H9 (cell line): ENCODE measurements at regions not wholly inside any gene's neighbourhood (a gene's known extent, or its start where the extent isn't known, plus 50 kb on each side); places are given as distances from the start of the nearest gene placed in this dataset.

Source experiments
- DNase-seq: peaks from one replicate; pipeline ENCODE4 v3.0.0-alpha.2; 2017
- H2AFZ ChIP-seq: one replicate; pipeline ENCODE4 v1.6.1; 2013; ENCODE audit warnings: mild to moderate bottlenecking, low read length, control low read depth, moderate library complexity
- H2AK5ac ChIP-seq: 2 replicates; pipeline ENCODE4 v1.6.1; 2013; ENCODE audit warnings: low read length, control low read depth, mixed read lengths; ENCODE audit not compliant: insufficient read length
- H2BK120ac ChIP-seq: one replicate; pipeline ENCODE4 v1.6.1; 2013; ENCODE audit warnings: low read depth, mild to moderate bottlenecking, low read length, control low read depth, inconsistent platforms; ENCODE audit not compliant: poor library complexity, severe bottlenecking
- H2BK12ac ChIP-seq: 2 replicates; pipeline ENCODE4 v1.6.1; 2013; ENCODE audit warnings: low read length, control low read depth, mixed read lengths, low read depth; ENCODE audit not compliant: insufficient read length
- H2BK15ac ChIP-seq: 2 replicates; pipeline ENCODE4 v1.6.1; 2013; ENCODE audit warnings: low read depth, low read length, control low read depth
- H2BK20ac ChIP-seq: one replicate; pipeline ENCODE4 v1.6.1; 2013; ENCODE audit warnings: low read depth, mild to moderate bottlenecking, low read length, control low read depth, inconsistent platforms; ENCODE audit not compliant: poor library complexity, severe bottlenecking
- H2BK5ac ChIP-seq: 2 replicates; pipeline ENCODE4 v1.6.1; 2013; ENCODE audit warnings: low read length, control low read depth, mixed read lengths; ENCODE audit not compliant: insufficient read length
- H3K14ac ChIP-seq: 2 replicates; pipeline ENCODE4 v1.6.1; 2013; ENCODE audit warnings: low read length, control low read depth; ENCODE audit not compliant: insufficient read depth
- H3K18ac ChIP-seq: 2 replicates; pipeline ENCODE4 v1.6.1; 2013; ENCODE audit warnings: low read depth, mild to moderate bottlenecking, mixed read lengths, low read length, control low read depth; ENCODE audit not compliant: insufficient read length
- H3K23ac ChIP-seq: 2 replicates; pipeline ENCODE4 v1.6.1; 2013; ENCODE audit warnings: low read length, control low read depth, mixed read lengths, low read depth; ENCODE audit not compliant: insufficient read length
- H3K23me2 ChIP-seq: 2 replicates; pipeline ENCODE4 v1.6.1; 2013; ENCODE audit warnings: low read depth, mild to moderate bottlenecking, mixed read lengths, low read length, control low read depth; ENCODE audit not compliant: insufficient read length, poor library complexity, severe bottlenecking
- H3K27ac ChIP-seq: 2 replicates; pipeline ENCODE4 v1.5.1; 2013; ENCODE audit warnings: low read length, control low read depth, mixed read lengths, low read depth; ENCODE audit not compliant: insufficient read length
- H3K27me3 ChIP-seq: 2 replicates; pipeline ENCODE4 v1.6.1; 2013; ENCODE audit warnings: low read length, control low read depth, inconsistent platforms; ENCODE audit not compliant: insufficient read depth
- H3K4ac ChIP-seq: 2 replicates; pipeline ENCODE4 v1.6.1; 2013; ENCODE audit warnings: low read depth, mild to moderate bottlenecking, control low read depth, inconsistent platforms, low read length, moderate library complexity
- H3K4me1 ChIP-seq: 2 replicates; pipeline ENCODE4 v1.6.1; 2013; ENCODE audit warnings: low read length, control low read depth, inconsistent platforms; ENCODE audit not compliant: insufficient read depth
- H3K4me2 ChIP-seq: 2 replicates; pipeline ENCODE4 v1.6.1; 2013; ENCODE audit warnings: low read length, control low read depth, mixed read lengths; ENCODE audit not compliant: insufficient read length, insufficient read depth
- H3K56ac ChIP-seq: 2 replicates; pipeline ENCODE4 v1.6.1; 2013; ENCODE audit warnings: low read depth, mild to moderate bottlenecking, mixed read lengths, low read length, control low read depth; ENCODE audit not compliant: insufficient read length
- H3K79me1 ChIP-seq: 2 replicates; pipeline ENCODE4 v1.6.1; 2013; ENCODE audit warnings: low read depth, mild to moderate bottlenecking, moderate library complexity, low read length, control low read depth, inconsistent platforms; ENCODE audit not compliant: insufficient read depth, poor library complexity, severe bottlenecking
- H3K79me2 ChIP-seq: 2 replicates; pipeline ENCODE4 v1.6.1; 2013; ENCODE audit warnings: low read length, control low read depth, inconsistent platforms; ENCODE audit not compliant: insufficient read depth
- H3K9ac ChIP-seq: 2 replicates; pipeline ENCODE4 v1.6.1; 2013; ENCODE audit warnings: low read length, control low read depth, mixed read lengths; ENCODE audit not compliant: insufficient read length; ENCODE audit errors: extremely low read depth
- H3K9me3 ChIP-seq: one replicate; pipeline ENCODE4 v1.6.1; 2013; ENCODE audit warnings: low read depth, low read length, inconsistent platforms; ENCODE audit not compliant: control insufficient read depth
- H3T11ph ChIP-seq: one replicate; pipeline ENCODE4 v1.6.1; 2013; ENCODE audit warnings: mild to moderate bottlenecking, low read length, control low read depth, inconsistent platforms
- H4K20me1 ChIP-seq: one replicate; pipeline ENCODE4 v1.6.1; 2013; ENCODE audit not compliant: control insufficient read depth, insufficient read length, insufficient read depth
- H4K5ac ChIP-seq: 2 replicates; pipeline ENCODE4 v1.6.1; 2013; ENCODE audit warnings: low read depth, mild to moderate bottlenecking, mixed read lengths, low read length, control low read depth; ENCODE audit not compliant: insufficient read length
- H4K8ac ChIP-seq: replicated peaks from 2 replicates; pipeline ENCODE4 v1.6.1; 2013; ENCODE audit warnings: low read length, control low read depth, mixed read lengths, low read depth; ENCODE audit not compliant: insufficient read length
- H4K91ac ChIP-seq: 2 replicates; pipeline ENCODE4 v1.6.1; 2013; ENCODE audit warnings: low read depth, mild to moderate bottlenecking, moderate library complexity, mixed read lengths, low read length, control low read depth; ENCODE audit not compliant: insufficient read length
- H3K27ac Mint-ChIP-seq, 3 experiments: 2 replicates in 2 of 3; 3 replicates in 1 of 3; pipeline ENCODE4 v1.8.0; 2020 to 2021; ENCODE audit warnings: mixed read lengths in 3 of 3, mild to moderate bottlenecking in 1 of 3, moderate library complexity in 1 of 3
- H3K27me3 Mint-ChIP-seq: 2 replicates; pipeline ENCODE4 v1.8.0; 2021; ENCODE audit warnings: low read depth, mild to moderate bottlenecking, moderate library complexity, mixed read lengths
- H3K36me3 Mint-ChIP-seq, 3 experiments: 2 replicates in 2 of 3; 3 replicates in 1 of 3; pipeline ENCODE4 v1.8.0; 2020 to 2021; ENCODE audit warnings: low read depth in 3 of 3, mixed read lengths in 3 of 3; ENCODE audit not compliant: insufficient read depth in 1 of 3
- H3K4me1 Mint-ChIP-seq, 2 experiments: 2 replicates each; pipeline ENCODE4 v1.8.0; 2020; ENCODE audit warnings: mixed read lengths in 2 of 2
- H3K4me3 Mint-ChIP-seq, 2 experiments: 2 replicates in 1 of 2; 3 replicates in 1 of 2; pipeline ENCODE4 v1.8.0; 2020 to 2021; ENCODE audit warnings: mild to moderate bottlenecking in 2 of 2, mixed read lengths in 2 of 2, moderate library complexity in 1 of 2
- H3K9me3 Mint-ChIP-seq, 2 experiments: 2 replicates in 1 of 2; 3 replicates in 1 of 2; pipeline ENCODE4 v1.8.0; 2020; ENCODE audit warnings: mild to moderate bottlenecking in 2 of 2, mixed read lengths in 2 of 2, moderate library complexity in 1 of 2
- WGBS: extraction: QIAGEN DNeasy Blood & Tissue Kit; methylation state at CpG from one replicate; pipeline ENCODE4 v1.1.7; 2013; ENCODE audit warnings: missing lambda C conversion rate, low lambda C conversion rate, mixed read lengths; ENCODE audit not compliant: insufficient read length; ENCODE audit errors: extremely low coverage; 5-methylcytosine and 5-hydroxymethylcytosine counted together
- TF ChIP-seq, protein P1 (sequence below): fragments of 200-600 bp; sonication (generic); conservative IDR thresholded peaks from 3 replicates; pipeline ENCODE4 v1.8.0; 2021; ENCODE audit warnings: antibody characterized with exemption, mild to moderate bottlenecking

DNA sequence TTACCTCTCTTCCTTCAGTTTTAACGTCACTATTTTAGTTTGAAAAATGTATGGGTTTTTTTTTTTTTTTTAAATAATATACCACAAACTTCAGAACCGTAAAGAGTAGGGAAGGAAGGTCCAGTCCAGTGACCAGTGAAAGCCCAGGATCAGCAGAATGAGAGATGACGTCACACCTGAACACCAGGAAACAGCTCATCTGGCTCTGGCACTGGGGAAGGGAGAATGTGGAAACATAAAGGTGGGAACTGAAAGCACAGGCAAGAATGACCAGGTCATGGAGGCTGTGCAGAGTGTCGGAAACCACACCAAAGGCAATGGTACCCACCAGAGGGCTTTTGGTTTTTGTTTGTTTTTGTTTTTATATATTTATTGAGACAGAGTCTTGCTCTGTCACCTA lies 141.2 kb downstream of the DHX15 start:
- H2BK12ac ChIP-seq = no peak overlapping the region
- H3K18ac ChIP-seq = no peak overlapping the region
- H2BK15ac ChIP-seq = no peak overlapping the region
- no peak overlapping the region for H2AFZ ChIP-seq
- no peak overlapping the region for H4K8ac ChIP-seq
- no peak overlapping the region for H3K23ac ChIP-seq
- no peak overlapping the region for H3T11ph ChIP-seq
- H3K27ac ChIP-seq = no peak overlapping the region
- no peaks in the 10 kb centered on the region for H3K79me1 ChIP-seq
- no peak overlapping the region for H3K27ac Mint-ChIP-seq
- no peak overlapping the region for H3K9ac ChIP-seq
- no peaks in the 10 kb centered on the region for H3K36me3 Mint-ChIP-seq
- TF ChIP-seq, protein P1, sequence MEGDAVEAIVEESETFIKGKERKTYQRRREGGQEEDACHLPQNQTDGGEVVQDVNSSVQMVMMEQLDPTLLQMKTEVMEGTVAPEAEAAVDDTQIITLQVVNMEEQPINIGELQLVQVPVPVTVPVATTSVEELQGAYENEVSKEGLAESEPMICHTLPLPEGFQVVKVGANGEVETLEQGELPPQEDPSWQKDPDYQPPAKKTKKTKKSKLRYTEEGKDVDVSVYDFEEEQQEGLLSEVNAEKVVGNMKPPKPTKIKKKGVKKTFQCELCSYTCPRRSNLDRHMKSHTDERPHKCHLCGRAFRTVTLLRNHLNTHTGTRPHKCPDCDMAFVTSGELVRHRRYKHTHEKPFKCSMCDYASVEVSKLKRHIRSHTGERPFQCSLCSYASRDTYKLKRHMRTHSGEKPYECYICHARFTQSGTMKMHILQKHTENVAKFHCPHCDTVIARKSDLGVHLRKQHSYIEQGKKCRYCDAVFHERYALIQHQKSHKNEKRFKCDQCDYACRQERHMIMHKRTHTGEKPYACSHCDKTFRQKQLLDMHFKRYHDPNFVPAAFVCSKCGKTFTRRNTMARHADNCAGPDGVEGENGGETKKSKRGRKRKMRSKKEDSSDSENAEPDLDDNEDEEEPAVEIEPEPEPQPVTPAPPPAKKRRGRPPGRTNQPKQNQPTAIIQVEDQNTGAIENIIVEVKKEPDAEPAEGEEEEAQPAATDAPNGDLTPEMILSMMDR = no peak
- H2BK5ac ChIP-seq = no peak overlapping the region
- DNase-seq = no peak
- H3K4me1 ChIP-seq = no peaks in the 10 kb centered on the region
- no peak overlapping the region for H3K4ac ChIP-seq
- H4K20me1 ChIP-seq = no peaks in the 10 kb centered on the region
- no peak overlapping the region for H3K4me3 Mint-ChIP-seq
- H2BK120ac ChIP-seq = no peak overlapping the region
- no peak overlapping the region for H3K14ac ChIP-seq
- H3K9me3 Mint-ChIP-seq = no peaks in the 10 kb centered on the region
- H2BK20ac ChIP-seq = no peak overlapping the region
- no peak overlapping the region for H4K5ac ChIP-seq
- no CpG with 5 or more reads among the region's 4 CpGs for WGBS
- H3K9me3 ChIP-seq = no peaks in the 10 kb centered on the region
- no peak overlapping the region for H2AK5ac ChIP-seq
- no peak overlapping the region for H4K91ac ChIP-seq
- no peaks in the 10 kb centered on the region for H3K79me2 ChIP-seq
- no peaks in the 10 kb centered on the region for H3K23me2 ChIP-seq
- peaks cover 7 to 8% of the 10 kb centered on the region in 2 experiments; a peak in 3 of 4 replicates for H3K4me1 Mint-ChIP-seq
- H3K27me3 Mint-ChIP-seq = no peaks in the 10 kb centered on the region; the same call in 1 of the 2 replicates
- no peak overlapping the region for H3K56ac ChIP-seq
- no peak overlapping the region for H3K4me2 ChIP-seq
- no peaks in the 10 kb centered on the region; the same call in 1 of the 2 replicates for H3K27me3 ChIP-seq
